Lower leg skin (tissue), 4 donors: ENCODE measurements at regions not wholly inside any gene's neighbourhood (a gene's known extent, or its start where the extent isn't known, plus 50 kb on each side); places are given as distances from the start of the nearest gene placed in this dataset.

Experiments used
- DNase-seq, 2 donors: peaks; one replicate each; pipeline ENCODE4 v3.0.0-alpha.2; 2019; ENCODE audit warnings: low spot score in 2 of 2
- H3K4me3 ChIP-seq: fragments of 200-600 bp; sonication (generic); 2 replicates; pipeline ENCODE4 v1.5.1; 2017; ENCODE audit warnings: mild to moderate bottlenecking, low read depth; ENCODE audit not compliant: poor library complexity, severe bottlenecking
- CTCF ChIP-seq, 3 donors: fragments of 450-650 bp; IDR thresholded peaks; one replicate each; pipeline ENCODE4 v1.5.1; 2016; ENCODE audit warnings: antibody characterized with exemption in 3 of 3, mild to moderate bottlenecking in 3 of 3, moderate library complexity in 2 of 3
- POLR2A ChIP-seq, 2 donors: fragments of 450-650 bp; IDR thresholded peaks; one replicate each; pipeline ENCODE4 v1.6.1; 2016 to 2017; ENCODE audit warnings: antibody characterized with exemption in 2 of 2, mild to moderate bottlenecking in 1 of 2, moderate library complexity in 1 of 2
- WGBS, 2 donors: methylation state at CpG; one replicate each; pipeline ENCODE4 v1.1.5; 2018; 5-methylcytosine and 5-hydroxymethylcytosine counted together
- intact Hi-C: fragments of 100-400 bp; cut with DNase I; formaldehyde crosslinking; loops from one replicate; pipeline ENCODE4 v1.15.0; 2023; ENCODE audit warnings: low total_unique reads

- 70 to 72% methylated on average over 3 of the region's 3 CpGs for WGBS, 2 donors
- DNase-seq, result no peak
- intact Hi-C loops, result no loop called here
- no peak overlapping the region for H3K4me3 ChIP-seq
- no peak for TF ChIP-seq POLR2A (IDR thresholded peaks at IDR 0.05)
- TF ChIP-seq CTCF (IDR thresholded peaks at IDR 0.05), result no peak
These were observed 300.7 kb upstream of the IZUMO3 start for GRCh38 chr9:24846248-24846912.

- intact Hi-C loops, result no loop called here
- no peak overlapping the region for H3K4me3 ChIP-seq
- DNase-seq, result no peak
- TF ChIP-seq CTCF (IDR thresholded peaks at IDR 0.05), result no peak
- TF ChIP-seq POLR2A (IDR thresholded peaks at IDR 0.05), result no peak
- 80 to 81% methylated on average over 2 of the region's 2 CpGs for WGBS, 2 donors
These were observed 298.5 kb upstream of the IZUMO3 start for GRCh38 chr9:24844217-24844616.

GRCh38 chr9:24841993-24842392, 296.3 kb upstream of the IZUMO3 start:
- TF ChIP-seq POLR2A (IDR thresholded peaks at IDR 0.05), result no peak
- no peak for TF ChIP-seq CTCF (IDR thresholded peaks at IDR 0.05)
- H3K4me3 ChIP-seq, result no peak overlapping the region
- no peak for DNase-seq
- 91 to 92% methylated on average over 4 of the region's 4 CpGs for WGBS, 2 donors
- intact Hi-C loops, result no loop called here

- no peak overlapping the region for H3K4me3 ChIP-seq
- WGBS, 2 donors, result 33 to 38% methylated on average over 2 of the region's 2 CpGs
- intact Hi-C loops, result no loop called here
- no peak for DNase-seq
- TF ChIP-seq CTCF (IDR thresholded peaks at IDR 0.05), result no peak
- TF ChIP-seq POLR2A (IDR thresholded peaks at IDR 0.05), result no peak
These were observed 286.6 kb upstream of the IZUMO3 start for GRCh38 chr9:24832307-24832706.

GRCh38 chr9:24828687-24829086, 283.0 kb upstream of the IZUMO3 start:
- no peak overlapping the region for H3K4me3 ChIP-seq
- WGBS, 2 donors, result 63 to 69% methylated on average over 2 of the region's 2 CpGs

More at GRCh38 chr9:24828687-24829086, 283.0 kb upstream of the IZUMO3 start:
- DNase-seq, result no peak
- TF ChIP-seq POLR2A (IDR thresholded peaks at IDR 0.05) (no peak), CTCF (IDR thresholded peaks at IDR 0.05) (no peak)
- intact Hi-C loops, result no loop called here
